Caco-2 (cell line): ENCODE measurements at regions not wholly inside any gene's neighbourhood (a gene's known extent, or its start where the extent isn't known, plus 50 kb on each side); places are given as distances from the start of the nearest gene placed in this dataset.

ENCODE experiments used
- BruUV-seq: library from RNA; stranded (reverse); fragments of 400-500 nt; replicated peaks from 2 replicates; lab custom pipeline; 2021; lab: Mats Ljungman, UMichigan
- CTCF ChIA-PET: fragments of 300-600 bp; sonication (Branson Sonifier 250); formaldehyde crosslinking; loops from one replicate; lab custom pipeline; 2022; ENCODE audit warnings: antibody characterized with exemption; lab: Charles Lee
- POLR2A ChIA-PET: fragments of 300-600 bp; sonication (Branson Sonifier 250); formaldehyde crosslinking; loops from one replicate; lab custom pipeline; 2022; ENCODE audit warnings: antibody characterized with exemption; lab: Charles Lee
- DNase-seq, 2 experiments: peaks; one replicate each; pipeline versions ENCODE4 v3.0.0 to v3.0.0-alpha.2; 2020 to 2022
- H3K27me3 ChIP-seq: replicated peaks from 2 replicates; pipeline ENCODE4 v1.6.0; 2011; ENCODE audit warnings: low read length; ENCODE audit not compliant: control insufficient read depth, insufficient read depth
- H3K36me3 ChIP-seq: 2 replicates; pipeline ENCODE4 v1.5.1; 2011; ENCODE audit warnings: low read length; ENCODE audit not compliant: control insufficient read depth, insufficient read depth
- H3K4me1 ChIP-seq: fragments of 250-450 bp; sonication (Bioruptor Pico); 2 replicates; pipeline ENCODE4 v1.5.1; 2020; ENCODE audit warnings: mild to moderate bottlenecking
- H3K4me3 ChIP-seq: 2 replicates; pipeline ENCODE4 v1.5.1; 2011; ENCODE audit warnings: low read depth, mild to moderate bottlenecking, control low read depth, low read length
- H3K9me3 ChIP-seq: fragments of 250-450 bp; sonication (Bioruptor Pico); 2 replicates; pipeline ENCODE4 v1.5.1; 2020; ENCODE audit warnings: mild to moderate bottlenecking, moderate library complexity
- H3K27ac Mint-ChIP-seq: one replicate; pipeline ENCODE4 v1.8.0; 2022; ENCODE audit warnings: mixed read lengths; ENCODE audit not compliant: unreplicated experiment
- H3K27me3 Mint-ChIP-seq: one replicate; pipeline ENCODE4 v1.8.0; 2022; ENCODE audit warnings: mixed read lengths; ENCODE audit not compliant: insufficient read depth, unreplicated experiment
- H3K36me3 Mint-ChIP-seq: one replicate; pipeline ENCODE4 v1.8.0; 2022; ENCODE audit warnings: mild to moderate bottlenecking, mixed read lengths; ENCODE audit not compliant: insufficient read depth, unreplicated experiment
- H3K4me1 Mint-ChIP-seq: one replicate; pipeline ENCODE4 v1.8.0; 2022; ENCODE audit warnings: low read depth, mixed read lengths; ENCODE audit not compliant: unreplicated experiment
- H3K4me3 Mint-ChIP-seq: one replicate; pipeline ENCODE4 v1.8.0; 2022; ENCODE audit warnings: mild to moderate bottlenecking, moderate library complexity, mixed read lengths; ENCODE audit not compliant: unreplicated experiment
- H3K9me3 Mint-ChIP-seq: one replicate; pipeline ENCODE4 v1.8.0; 2022; ENCODE audit warnings: mixed read lengths; ENCODE audit not compliant: unreplicated experiment
- intact Hi-C: fragments of 100-400 bp; cut with micrococcal nuclease; formaldehyde crosslinking; loops from one replicate; pipeline ENCODE4 v1.10.0; 2022; ENCODE audit not compliant: unreplicated experiment
- TF ChIP-seq, protein P1 (sequence below), 2 experiments: fragments of 200-600 bp in 1 of 2; IDR thresholded peaks; 1 replicate in 1 of 2; 2 replicates in 1 of 2; pipeline versions ENCODE4 v1.5.1 to v1.8.0; 2011 to 2022; ENCODE audit warnings: antibody characterized with exemption in 1 of 2, control low read depth in 1 of 2, inconsistent platforms in 1 of 2, low read depth in 1 of 2, low read length in 1 of 2, mild to moderate bottlenecking in 1 of 2, moderate library complexity in 1 of 2; ENCODE audit not compliant: insufficient read depth in 1 of 2, severe bottlenecking in 1 of 2, unreplicated experiment in 1 of 2

DNA sequence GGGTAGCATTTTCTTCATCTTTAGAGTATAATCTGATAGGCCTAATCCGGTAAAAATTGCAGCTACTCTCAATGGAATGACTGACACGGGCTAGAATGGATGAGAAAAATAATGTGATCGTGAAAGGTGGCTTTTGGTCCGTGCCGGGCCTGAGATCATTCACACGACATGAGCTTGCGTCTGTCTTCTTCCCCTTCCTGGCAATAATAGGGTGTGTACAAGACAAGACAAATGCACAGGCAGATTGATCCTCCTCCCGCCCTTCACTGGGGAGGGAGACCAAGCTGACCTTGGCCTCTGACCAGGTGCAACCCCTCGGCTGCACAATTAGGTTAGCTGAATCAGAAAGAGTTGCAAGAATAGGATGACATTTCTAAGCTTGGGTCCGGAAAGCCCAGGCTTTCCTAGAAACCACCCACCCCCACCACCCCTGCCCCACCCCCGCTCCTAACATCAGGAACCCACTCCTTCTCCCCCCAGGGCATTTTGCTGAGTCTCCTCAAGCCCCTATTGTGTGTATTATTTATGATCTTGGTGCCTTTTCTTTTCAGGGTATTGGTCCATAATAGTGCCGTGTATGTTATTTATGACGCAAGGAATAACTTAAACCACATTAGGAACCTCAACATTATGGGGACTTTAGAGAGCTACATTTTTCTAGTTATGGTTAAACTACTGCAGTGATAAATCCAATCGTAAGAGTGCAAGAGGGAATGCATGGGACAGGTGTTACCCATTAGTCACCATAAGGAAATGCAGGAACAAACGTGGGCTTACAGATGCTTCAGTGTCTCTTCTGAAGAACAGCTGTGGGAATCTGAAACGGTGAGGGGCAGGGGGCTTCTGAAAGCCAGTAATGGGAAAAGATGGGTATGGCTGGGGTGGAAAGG lies 540.1 kb upstream of the PSMD7 start:
- no TSS peak for BruUV-seq
- peaks cover 17% of the 10 kb centered on the region for H3K27me3 Mint-ChIP-seq

DNA sequence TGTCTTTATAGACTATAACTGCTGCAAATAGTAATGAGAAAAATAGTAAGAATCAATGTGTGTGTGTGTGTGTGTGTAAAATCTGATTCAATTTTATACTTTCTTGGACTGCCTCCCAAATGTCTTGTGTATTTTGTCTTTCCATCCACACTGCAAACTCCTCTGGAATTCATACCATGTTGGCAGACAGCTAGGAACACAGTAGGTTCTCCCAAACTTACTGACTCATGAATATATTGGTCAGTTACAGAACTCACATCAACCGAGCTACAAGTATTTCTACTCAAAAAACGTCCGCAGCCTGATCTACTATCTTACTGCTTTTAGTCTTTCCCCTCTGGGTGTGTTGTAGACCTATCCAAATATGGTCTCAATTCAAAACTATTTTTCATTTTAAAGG lies 542.7 kb upstream of the PSMD7 start:
- intact Hi-C loops = no loop called here
- H3K4me1 ChIP-seq = no peaks in the 10 kb centered on the region
- no peak overlapping the region for H3K4me3 ChIP-seq
- TF ChIP-seq, protein P1, sequence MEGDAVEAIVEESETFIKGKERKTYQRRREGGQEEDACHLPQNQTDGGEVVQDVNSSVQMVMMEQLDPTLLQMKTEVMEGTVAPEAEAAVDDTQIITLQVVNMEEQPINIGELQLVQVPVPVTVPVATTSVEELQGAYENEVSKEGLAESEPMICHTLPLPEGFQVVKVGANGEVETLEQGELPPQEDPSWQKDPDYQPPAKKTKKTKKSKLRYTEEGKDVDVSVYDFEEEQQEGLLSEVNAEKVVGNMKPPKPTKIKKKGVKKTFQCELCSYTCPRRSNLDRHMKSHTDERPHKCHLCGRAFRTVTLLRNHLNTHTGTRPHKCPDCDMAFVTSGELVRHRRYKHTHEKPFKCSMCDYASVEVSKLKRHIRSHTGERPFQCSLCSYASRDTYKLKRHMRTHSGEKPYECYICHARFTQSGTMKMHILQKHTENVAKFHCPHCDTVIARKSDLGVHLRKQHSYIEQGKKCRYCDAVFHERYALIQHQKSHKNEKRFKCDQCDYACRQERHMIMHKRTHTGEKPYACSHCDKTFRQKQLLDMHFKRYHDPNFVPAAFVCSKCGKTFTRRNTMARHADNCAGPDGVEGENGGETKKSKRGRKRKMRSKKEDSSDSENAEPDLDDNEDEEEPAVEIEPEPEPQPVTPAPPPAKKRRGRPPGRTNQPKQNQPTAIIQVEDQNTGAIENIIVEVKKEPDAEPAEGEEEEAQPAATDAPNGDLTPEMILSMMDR (IDR thresholded peaks at IDR 0.05; ENCODE audit: insufficient read depth in 1 of 2, low read depth in 1 of 2, low read length in 1 of 2, severe bottlenecking in 1 of 2, unreplicated experiment in 1 of 2) = no peak
- H3K9me3 ChIP-seq = no peaks in the 10 kb centered on the region
- Mint-ChIP-seq H3K9me3 (peaks cover 14% of the 10 kb centered on the region), H3K4me3 (no peak overlapping the region), H3K27ac (no peak overlapping the region), H3K27me3 (peaks cover 30% of the 10 kb centered on the region), H3K36me3 (no peaks in the 10 kb centered on the region), H3K4me1 (no peaks in the 10 kb centered on the region)
- CTCF ChIA-PET = no interaction called here
- DNase-seq = no peak
- H3K27me3 ChIP-seq = no peaks in the 10 kb centered on the region
- no TSS peak for BruUV-seq
- H3K36me3 ChIP-seq = no peaks in the 10 kb centered on the region
- POLR2A ChIA-PET = no interaction called here

More for the DNA sequence above, 540.1 kb upstream of the PSMD7 start:
- Histone ChIP-seq H3K4me3 (no peak overlapping the region), H3K4me1 (no peaks in the 10 kb centered on the region), H3K27me3 (no peaks in the 10 kb centered on the region), H3K36me3 (no peaks in the 10 kb centered on the region), H3K9me3 (no peaks in the 10 kb centered on the region)
- Mint-ChIP-seq H3K4me1 (no peaks in the 10 kb centered on the region), H3K9me3 (peaks cover 10% of the 10 kb centered on the region), H3K27ac (no peak overlapping the region), H3K36me3 (no peaks in the 10 kb centered on the region), H3K4me3 (no peak overlapping the region)
- DNase-seq = no peak
- TF ChIP-seq, protein P1 (IDR thresholded peaks at IDR 0.05; ENCODE audit: insufficient read depth in 1 of 2, low read depth in 1 of 2, low read length in 1 of 2, severe bottlenecking in 1 of 2, unreplicated experiment in 1 of 2) = no peak
- CTCF ChIA-PET = no interaction called here
- intact Hi-C loops = no loop called here
- POLR2A ChIA-PET = no interaction called here

DNA sequence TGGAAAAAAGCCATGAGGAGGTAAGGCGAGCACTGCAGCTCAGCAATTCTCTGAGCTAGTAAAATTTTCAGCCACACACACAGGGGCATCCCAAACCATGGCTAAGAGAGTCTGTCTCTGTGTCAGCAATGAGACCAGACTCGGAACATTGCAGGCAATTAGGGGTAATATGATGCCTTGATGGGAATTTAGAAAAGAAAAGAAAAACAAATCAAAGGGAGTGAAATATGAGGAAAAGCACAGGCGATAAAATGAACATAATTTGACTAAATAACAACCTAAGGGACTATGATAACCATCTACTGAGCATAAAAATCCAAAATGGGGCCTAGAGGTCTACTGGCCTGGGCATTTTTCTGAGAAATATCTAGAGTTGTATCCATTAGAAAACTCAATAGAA lies 546.0 kb upstream of the PSMD7 start:
- H3K27me3 ChIP-seq = no peaks in the 10 kb centered on the region
- intact Hi-C loops = no loop called here
- H3K4me3 ChIP-seq = no peak overlapping the region
- no TSS peak for BruUV-seq
- Mint-ChIP-seq H3K36me3 (no peaks in the 10 kb centered on the region), H3K4me1 (no peaks in the 10 kb centered on the region), H3K9me3 (peaks cover 9% of the 10 kb centered on the region), H3K27me3 (peaks cover 22% of the 10 kb centered on the region), H3K4me3 (no peak overlapping the region), H3K27ac (no peak overlapping the region)
- no peaks in the 10 kb centered on the region for H3K36me3 ChIP-seq
- ChIA-PET POLR2A (no interaction called here), CTCF (no interaction called here)
- peaks cover 5% of the 10 kb centered on the region for H3K9me3 ChIP-seq
- no peak for DNase-seq
- no peaks in the 10 kb centered on the region for H3K4me1 ChIP-seq
- TF ChIP-seq, protein P1 (IDR thresholded peaks at IDR 0.05; ENCODE audit: insufficient read depth in 1 of 2, low read depth in 1 of 2, low read length in 1 of 2, severe bottlenecking in 1 of 2, unreplicated experiment in 1 of 2) = no peak
